Ovary (tissue), 7 donors: ENCODE measurements at regions not wholly inside any gene's neighbourhood (a gene's known extent, or its start where the extent isn't known, plus 50 kb on each side); places are given as distances from the start of the nearest gene placed in this dataset.

Experiments
- DNase-seq, 5 donors: peaks; one replicate each; pipeline ENCODE4 v3.0.0-alpha.2; 2019 to 2020
- H3K27ac ChIP-seq, 2 donors: fragments of 200-600 bp; one replicate each; pipeline versions ENCODE4 v1.5.1 to v1.8.0; 2019 to 2022
- H3K27me3 ChIP-seq: fragments of 200-600 bp; one replicate; pipeline ENCODE4 v1.8.0; 2022
- H3K36me3 ChIP-seq: fragments of 200-600 bp; sonication (generic); one replicate; pipeline ENCODE4 v1.5.1; 2019
- H3K4me1 ChIP-seq: one replicate; pipeline ENCODE4 v1.8.1; 2013; ENCODE audit warnings: mild to moderate bottlenecking, moderate library complexity; ENCODE audit not compliant: insufficient read depth
- H3K4me3 ChIP-seq: fragments of 200-600 bp; sonication (generic); one replicate; pipeline ENCODE4 v1.5.1; 2017
- H3K9me3 ChIP-seq, 2 donors: fragments of 200-600 bp in 1 of 2; sonication (generic) in 1 of 2; one replicate each; pipeline versions ENCODE4 v1.5.1 to v1.8.1; 2013 to 2019; ENCODE audit warnings: mild to moderate bottlenecking in 1 of 2, moderate library complexity in 1 of 2
- EP300 ChIP-seq: sonication (generic); formaldehyde crosslinking; IDR thresholded peaks from one replicate; pipeline ENCODE4 v1.6.1; 2017; ENCODE audit warnings: antibody characterized with exemption
- POLR2A ChIP-seq: fragments of 450-650 bp; IDR thresholded peaks from one replicate; pipeline ENCODE4 v1.6.1; 2017; ENCODE audit warnings: antibody characterized with exemption, mild to moderate bottlenecking, moderate library complexity
- WGBS, 3 donors: extraction: QIAGEN DNeasy Blood & Tissue Kit in 1 of 3; methylation state at CpG; one replicate each; pipeline versions ENCODE4 v1.1.5 to v1.1.7; 2013 to 2017; 5-methylcytosine and 5-hydroxymethylcytosine counted together
- intact Hi-C, 4 donors: fragments of 100-400 bp; cut with DNase I; formaldehyde crosslinking; loops; one replicate each; pipeline versions ENCODE4 v1.11.0 to v1.15.1; 2022 to 2023
- TF ChIP-seq, protein P1 (sequence below), 3 donors: fragments of 450-650 bp in 2 of 3; fragments of 200-600 bp in 1 of 3; IDR thresholded peaks; one replicate each; pipeline versions ENCODE4 v1.5.1 to v1.8.0; 2016 to 2022; ENCODE audit warnings: antibody characterized with exemption in 3 of 3, mild to moderate bottlenecking in 1 of 3
- donor health status: DM: no; HTN: no; CAD: no; lungs with moderate emphysema.
- donor health status: DM: no; HTN: no; CAD: no.
- donor health status: Bipolar disorder and iron deficiency.
- donor health status: DM: no; HTN: no; CAD: no.
- donor health status: DM: yes; HTN: yes; CAD: no.

DNA sequence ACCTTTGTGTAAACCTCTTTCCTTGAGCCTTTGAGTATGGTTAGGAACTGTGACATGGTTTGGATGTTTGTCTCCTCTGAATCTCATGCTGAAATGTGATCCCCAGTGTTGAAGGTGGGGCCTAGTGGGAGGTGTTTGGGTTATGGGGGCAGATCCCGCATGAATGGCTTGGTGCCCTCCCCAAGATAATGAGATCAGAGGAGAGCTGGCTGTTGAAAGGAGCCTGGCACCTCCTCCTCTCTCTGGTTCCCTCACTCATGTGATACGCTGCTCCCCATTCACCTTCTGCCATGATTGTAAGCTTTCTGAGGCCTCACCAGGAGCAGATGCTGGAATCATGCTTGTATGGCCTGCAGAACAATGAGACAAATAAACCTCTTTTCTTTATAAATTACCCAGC lies 1110.2 kb downstream of the CDH11 start:
- H3K9me3 ChIP-seq: no peaks in the 10 kb centered on the region
- no peaks in the 10 kb centered on the region for H3K4me1 ChIP-seq
- intact Hi-C loops: no loop called here
- no peak overlapping the region for H3K27ac ChIP-seq
- no peak overlapping the region for H3K4me3 ChIP-seq
- no peaks in the 10 kb centered on the region for H3K36me3 ChIP-seq
- 83 to 98% (median 94%) methylated on average over 2 of the region's 2 CpGs for WGBS, 3 donors
- TF ChIP-seq, protein P1, sequence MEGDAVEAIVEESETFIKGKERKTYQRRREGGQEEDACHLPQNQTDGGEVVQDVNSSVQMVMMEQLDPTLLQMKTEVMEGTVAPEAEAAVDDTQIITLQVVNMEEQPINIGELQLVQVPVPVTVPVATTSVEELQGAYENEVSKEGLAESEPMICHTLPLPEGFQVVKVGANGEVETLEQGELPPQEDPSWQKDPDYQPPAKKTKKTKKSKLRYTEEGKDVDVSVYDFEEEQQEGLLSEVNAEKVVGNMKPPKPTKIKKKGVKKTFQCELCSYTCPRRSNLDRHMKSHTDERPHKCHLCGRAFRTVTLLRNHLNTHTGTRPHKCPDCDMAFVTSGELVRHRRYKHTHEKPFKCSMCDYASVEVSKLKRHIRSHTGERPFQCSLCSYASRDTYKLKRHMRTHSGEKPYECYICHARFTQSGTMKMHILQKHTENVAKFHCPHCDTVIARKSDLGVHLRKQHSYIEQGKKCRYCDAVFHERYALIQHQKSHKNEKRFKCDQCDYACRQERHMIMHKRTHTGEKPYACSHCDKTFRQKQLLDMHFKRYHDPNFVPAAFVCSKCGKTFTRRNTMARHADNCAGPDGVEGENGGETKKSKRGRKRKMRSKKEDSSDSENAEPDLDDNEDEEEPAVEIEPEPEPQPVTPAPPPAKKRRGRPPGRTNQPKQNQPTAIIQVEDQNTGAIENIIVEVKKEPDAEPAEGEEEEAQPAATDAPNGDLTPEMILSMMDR (IDR thresholded peaks at IDR 0.05): no peak
- no peak for TF ChIP-seq POLR2A
- no peak for TF ChIP-seq EP300
- no peaks in the 10 kb centered on the region for H3K27me3 ChIP-seq
- DNase-seq: no peak

DNA sequence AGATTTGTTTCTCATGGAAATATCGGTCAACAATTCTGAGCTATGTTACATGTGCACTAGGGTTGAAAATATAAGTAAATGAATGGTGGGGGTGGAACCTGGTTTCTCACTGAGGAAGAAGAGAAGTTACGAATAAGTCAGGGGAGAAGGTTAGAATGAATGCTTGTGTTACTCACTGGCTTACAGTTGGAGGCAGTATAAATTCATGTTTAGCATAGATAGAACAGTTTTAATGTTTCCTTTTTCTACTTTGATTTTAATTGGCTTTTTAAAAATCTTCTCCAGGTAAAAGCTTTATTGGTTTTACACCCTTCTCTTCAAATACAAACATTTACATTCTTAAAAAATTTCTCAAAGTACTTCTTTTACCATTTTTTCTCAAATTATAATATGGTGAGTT lies 1113.7 kb downstream of the CDH11 start:
- H3K27me3 ChIP-seq: no peaks in the 10 kb centered on the region
- 76 to 82% (median 78%) methylated on average over 2 of the region's 2 CpGs for WGBS, 3 donors
- no peak for DNase-seq
- no peak overlapping the region for H3K4me3 ChIP-seq
- TF ChIP-seq, protein P1 (IDR thresholded peaks at IDR 0.05): no peak
- TF ChIP-seq POLR2A: no peak
- TF ChIP-seq EP300: no peak
- no peaks in the 10 kb centered on the region for H3K9me3 ChIP-seq
- no peaks in the 10 kb centered on the region for H3K4me1 ChIP-seq
- H3K27ac ChIP-seq: no peak overlapping the region
- H3K36me3 ChIP-seq: no peaks in the 10 kb centered on the region
- intact Hi-C loops: no loop called here

DNA sequence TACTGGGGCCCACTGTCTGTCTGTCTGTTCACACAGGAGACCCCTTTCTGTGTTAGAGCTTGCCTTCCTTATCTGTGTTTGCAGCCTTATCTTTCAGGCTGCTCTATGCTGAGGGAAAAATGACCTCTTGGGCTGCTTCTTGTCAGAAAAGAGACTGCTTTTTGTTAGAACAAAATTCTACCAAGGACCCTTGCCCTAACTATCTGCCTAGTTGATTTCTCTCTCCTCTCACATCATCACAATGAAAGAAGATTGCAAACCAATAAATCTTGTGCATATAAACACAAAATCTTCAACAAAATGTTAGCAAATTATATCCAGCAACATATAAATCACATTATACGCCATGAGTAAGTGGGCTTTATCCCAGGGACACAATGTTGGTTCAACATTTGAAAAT lies 1117.7 kb downstream of the CDH11 start:
- TF ChIP-seq, protein P1 (IDR thresholded peaks at IDR 0.05): no peak
- TF ChIP-seq POLR2A (no peak), EP300 (no peak)
- WGBS, 3 donors: 83 to 91% (median 91%) methylated on average over 1 of the region's 1 CpG
- no peaks in the 10 kb centered on the region for H3K4me1 ChIP-seq
- intact Hi-C loops: no loop called here
- DNase-seq: no peak
- no peak overlapping the region for H3K4me3 ChIP-seq
- no peaks in the 10 kb centered on the region for H3K27me3 ChIP-seq
- no peak overlapping the region for H3K27ac ChIP-seq
- H3K9me3 ChIP-seq: no peaks in the 10 kb centered on the region
- no peaks in the 10 kb centered on the region for H3K36me3 ChIP-seq

DNA sequence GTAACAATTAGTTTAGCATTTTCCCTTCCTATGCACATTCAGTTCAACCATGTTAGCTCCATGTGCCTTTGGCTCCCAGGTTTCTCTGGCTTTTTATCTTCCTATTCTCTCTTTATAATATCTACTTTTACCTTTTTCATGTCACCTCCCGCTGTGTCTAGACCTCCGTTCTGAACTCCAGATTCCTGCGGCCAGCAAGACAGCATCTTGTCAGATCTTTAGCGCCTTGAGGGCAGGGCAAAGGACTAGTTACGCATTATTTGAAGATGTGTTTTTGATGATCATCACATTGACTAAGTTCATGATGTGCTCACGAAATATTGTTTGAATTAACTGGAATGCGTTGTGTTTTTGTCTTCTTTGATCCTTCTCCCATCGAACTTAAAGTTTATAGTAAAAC lies 1126.8 kb downstream of the CDH11 start:
- DNase-seq: no peak
- WGBS, 3 donors: 93 to 94% (median 93%) methylated on average over 8 of the region's 8 CpGs
- Histone ChIP-seq H3K36me3 (no peaks in the 10 kb centered on the region), H3K27me3 (no peaks in the 10 kb centered on the region), H3K4me3 (no peak overlapping the region), H3K9me3 (no peaks in the 10 kb centered on the region), H3K27ac (no peak overlapping the region), H3K4me1 (no peaks in the 10 kb centered on the region)
- intact Hi-C loops: no loop called here
- no peak for TF ChIP-seq POLR2A
- TF ChIP-seq EP300: no peak
- TF ChIP-seq, protein P1 (IDR thresholded peaks at IDR 0.05): no peak

DNA sequence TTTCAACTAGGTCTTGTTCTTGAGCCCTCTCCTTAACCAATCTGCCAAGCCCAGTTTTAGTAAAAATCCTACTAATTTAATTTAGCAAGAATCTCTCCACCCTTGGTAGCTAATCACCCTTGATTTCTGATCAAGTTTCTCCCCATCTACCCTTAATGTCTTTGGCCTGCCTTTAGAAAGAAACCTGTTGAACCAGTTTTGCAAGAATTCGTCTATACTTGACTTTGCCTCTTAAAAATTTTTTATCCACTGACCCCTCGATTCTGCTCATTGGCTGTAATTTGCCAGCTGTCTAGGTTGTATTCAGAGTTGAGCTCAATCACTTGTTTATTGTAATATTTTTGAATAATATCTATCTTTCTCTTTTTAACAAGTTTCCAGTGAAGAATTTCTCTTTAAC lies 1138.5 kb downstream of the CDH11 start:
- Histone ChIP-seq H3K27me3 (no peaks in the 10 kb centered on the region), H3K4me3 (no peak overlapping the region), H3K27ac (no peak overlapping the region), H3K9me3 (no peaks in the 10 kb centered on the region), H3K4me1 (no peaks in the 10 kb centered on the region), H3K36me3 (no peaks in the 10 kb centered on the region)
- DNase-seq: no peak
- WGBS, 3 donors: 80 to 90% (median 88%) methylated on average over 2 of the region's 2 CpGs
- TF ChIP-seq, protein P1 (IDR thresholded peaks at IDR 0.05): no peak
- TF ChIP-seq POLR2A (no peak), EP300 (no peak)
- intact Hi-C loops: no loop called here
